Smooth muscle cell of the brain vasculature (primary cell): ENCODE measurements at regions not wholly inside any gene's neighbourhood (a gene's known extent, or its start where the extent isn't known, plus 50 kb on each side); places are given as distances from the start of the nearest gene placed in this dataset.

Source experiments
- DNase-seq: peaks from one replicate; pipeline ENCODE4 v3.0.0-alpha.2; 2012; ENCODE audit warnings: low read depth, low spot score

DNA sequence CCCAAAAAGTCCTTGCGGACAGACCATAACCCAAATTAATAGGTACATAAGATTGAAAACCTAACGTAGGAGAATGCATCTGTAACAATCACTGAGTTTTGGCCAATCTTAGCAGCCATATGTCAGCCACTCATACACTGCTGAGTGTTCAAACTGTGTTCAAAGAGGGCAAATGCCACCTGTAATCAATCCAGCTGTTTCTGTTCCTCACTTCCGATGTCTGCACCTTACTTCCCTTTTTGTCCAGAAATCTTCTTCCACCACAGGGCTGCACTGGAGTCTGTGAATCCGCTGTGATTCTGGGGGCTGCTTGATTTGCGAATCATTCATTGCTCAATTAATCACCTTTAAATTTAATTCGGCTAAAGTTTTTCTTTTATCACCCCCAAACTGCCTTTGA lies 263.9 kb downstream of the ICE1 start:
- no peak for DNase-seq

DNA sequence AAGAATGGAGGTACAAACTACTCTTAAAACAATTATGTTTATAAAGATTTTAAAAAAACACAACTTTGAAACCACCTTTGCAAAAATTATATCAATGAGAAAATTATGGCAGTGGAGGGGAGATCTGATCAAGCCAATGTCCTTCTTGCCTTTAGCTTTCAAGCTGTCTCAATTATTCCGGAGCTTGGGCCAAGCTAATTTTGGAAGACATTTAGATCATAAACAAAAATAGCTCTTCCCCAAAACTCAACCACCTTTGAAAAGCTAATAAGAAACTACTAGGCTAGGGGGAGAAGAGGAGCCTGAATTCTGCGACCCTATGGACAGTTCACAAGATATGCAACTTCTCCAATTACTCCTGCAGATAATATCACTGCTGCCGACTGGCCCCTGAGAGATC lies 263.3 kb downstream of the ICE1 start:
- DNase-seq = no peak

DNA sequence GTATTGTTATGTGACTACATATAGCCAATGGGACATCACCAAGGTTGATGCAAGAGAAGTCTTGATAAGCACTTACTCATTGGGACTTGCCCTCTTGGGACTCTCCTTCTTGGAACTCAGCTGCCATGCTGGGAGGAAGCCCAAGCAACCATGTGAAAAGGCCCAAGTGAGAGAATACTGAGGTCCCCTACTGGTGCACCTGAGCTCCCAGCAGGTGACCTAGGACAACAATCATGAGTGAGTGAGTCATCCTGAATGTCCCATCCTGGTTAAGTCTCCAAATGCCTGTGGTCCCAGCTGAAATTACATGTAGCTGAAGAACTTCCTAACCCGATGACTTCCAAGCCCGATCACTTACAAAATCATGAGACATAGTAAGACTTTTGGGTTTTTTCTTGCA lies 260.7 kb downstream of the ICE1 start:
- no peak for DNase-seq

DNA sequence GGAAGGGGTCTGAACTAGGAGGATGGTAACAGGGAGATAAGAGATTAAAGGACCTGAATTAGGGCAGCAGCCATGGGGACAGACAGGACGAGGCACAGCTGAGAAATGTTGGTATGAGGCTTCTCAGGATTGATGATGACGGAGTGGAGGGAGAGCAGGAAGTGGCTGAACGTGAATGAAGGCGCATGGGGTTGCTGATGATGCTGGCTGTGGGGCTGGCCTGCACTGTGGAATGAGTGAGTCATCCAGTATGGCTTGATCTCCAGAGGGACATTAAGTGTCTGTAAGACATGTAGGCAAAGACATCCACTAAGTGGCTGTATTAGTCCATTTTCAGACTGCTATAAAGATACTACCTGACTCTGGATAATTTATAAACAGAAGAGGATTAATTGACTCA lies 256.4 kb downstream of the ICE1 start:
- DNase-seq = no peak

DNA sequence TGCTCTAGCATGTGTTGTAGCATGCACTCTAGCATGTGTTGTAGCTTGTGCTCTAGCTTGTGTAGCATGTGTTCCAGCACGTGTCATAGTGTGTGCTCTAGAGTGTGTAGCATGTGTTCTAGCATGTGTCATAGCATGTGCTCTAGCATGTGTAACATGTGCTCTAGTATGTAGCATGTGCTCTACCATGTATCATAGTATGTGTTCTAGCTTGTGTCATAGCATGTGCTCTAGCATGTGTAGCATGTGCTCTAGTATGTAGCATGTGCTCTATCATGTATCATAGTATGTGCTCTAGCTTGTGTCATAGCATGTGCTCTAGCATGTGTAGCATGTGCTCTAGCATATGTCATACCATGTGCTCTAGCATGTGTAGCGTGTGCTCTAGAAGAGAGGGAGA lies 255.3 kb downstream of the ICE1 start:
- no peak for DNase-seq

DNA sequence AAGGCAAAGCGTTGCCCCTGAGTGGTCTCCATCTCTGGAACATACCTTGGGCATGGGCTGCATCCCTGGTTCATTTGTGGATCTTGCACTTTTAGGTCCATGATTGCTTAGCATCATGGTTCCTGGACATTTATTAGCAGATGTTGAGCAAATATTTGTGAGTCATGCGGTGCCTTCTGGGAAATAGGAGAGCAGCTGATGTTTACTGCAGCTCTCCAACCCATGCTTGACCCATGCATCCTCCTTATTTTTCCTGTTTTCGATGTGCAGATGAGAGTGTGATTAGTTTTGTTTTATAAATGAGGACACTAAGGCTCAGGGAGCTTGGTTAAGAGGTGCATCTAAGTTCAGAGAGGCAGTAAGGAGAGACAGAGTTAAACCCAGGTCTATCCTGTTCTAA lies 253.7 kb downstream of the ICE1 start:
- no peak for DNase-seq

DNA sequence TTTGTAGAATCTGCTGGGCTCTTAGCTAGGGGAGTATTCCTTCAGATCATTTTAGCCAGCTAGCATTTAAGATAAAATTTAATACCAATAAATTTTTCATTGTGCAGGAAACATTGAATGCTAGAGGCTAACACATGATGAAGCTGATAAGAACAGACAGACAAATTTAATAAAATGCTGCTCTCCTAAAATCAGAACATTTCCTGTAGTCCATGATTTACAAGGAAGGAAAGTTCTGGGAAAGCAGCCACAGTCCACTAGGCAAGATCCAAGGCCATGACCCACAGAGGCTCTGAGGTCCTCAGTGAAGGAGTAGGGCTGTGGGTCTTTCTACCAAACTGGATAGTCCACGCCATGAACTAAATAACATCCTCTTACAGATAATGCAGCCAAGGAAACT lies 253.0 kb downstream of the ICE1 start:
- DNase-seq = no peak

DNA sequence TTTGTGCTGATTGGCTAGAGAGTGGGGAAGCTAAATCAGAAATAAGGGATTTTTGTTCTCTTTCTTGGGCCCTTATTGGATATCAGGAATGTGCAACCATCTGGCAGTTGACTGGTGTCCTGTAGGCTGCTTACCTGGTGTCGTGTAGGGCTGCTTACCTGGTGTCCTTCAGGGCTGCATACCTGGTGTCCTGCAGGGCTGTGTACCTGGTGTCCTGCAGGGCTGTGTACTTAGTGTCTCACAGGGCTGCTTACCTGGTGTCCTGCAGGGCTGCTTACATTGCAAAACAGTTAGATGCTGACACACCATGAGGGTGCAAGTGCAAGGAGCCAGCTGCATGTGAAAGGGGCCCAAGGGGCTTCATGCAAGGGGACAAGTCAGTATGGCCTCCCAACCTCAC lies 249.3 kb downstream of the ICE1 start:
- DNase-seq = no peak

DNA sequence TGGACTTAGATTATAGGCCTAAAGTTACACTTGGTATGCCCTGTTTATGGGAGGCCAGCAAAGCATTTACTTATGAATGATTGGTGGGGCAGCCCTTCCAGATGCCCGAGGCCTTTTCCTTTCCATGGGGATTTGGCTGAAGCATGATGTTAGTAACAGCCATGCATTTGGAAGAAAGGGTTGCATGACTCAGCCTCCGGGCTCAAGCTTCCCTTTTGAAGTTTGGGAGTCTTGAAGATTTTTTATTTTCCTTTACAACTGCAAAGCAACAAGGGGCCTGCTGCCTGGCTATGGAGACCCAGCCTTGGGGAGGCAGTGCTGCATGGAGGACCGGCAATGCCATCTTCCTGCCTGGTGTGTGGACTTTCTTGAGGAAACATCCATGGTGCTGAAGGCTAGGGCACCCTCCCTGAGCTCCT lies 244.7 kb downstream of the ICE1 start:
- no peak for DNase-seq

DNA sequence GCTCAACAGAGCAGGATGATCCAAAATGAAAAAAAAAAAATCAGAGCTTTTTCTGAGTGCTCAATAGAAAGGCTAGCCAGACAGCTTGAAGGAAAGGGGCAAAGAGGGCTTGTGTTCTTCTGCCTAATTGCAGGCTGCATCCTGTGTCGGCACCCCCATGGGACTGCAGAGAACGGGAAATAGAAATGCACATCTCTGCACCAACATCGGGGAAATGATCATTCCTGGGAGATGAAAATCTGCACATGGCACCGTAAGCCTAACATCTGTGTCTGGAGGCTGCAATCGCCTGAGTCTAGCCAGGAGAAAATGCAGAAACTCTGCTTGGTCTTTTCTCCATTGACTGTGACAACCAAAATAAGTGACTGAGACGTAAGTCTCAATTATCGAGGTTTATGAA lies 243.9 kb downstream of the ICE1 start:
- DNase-seq = no peak

DNA sequence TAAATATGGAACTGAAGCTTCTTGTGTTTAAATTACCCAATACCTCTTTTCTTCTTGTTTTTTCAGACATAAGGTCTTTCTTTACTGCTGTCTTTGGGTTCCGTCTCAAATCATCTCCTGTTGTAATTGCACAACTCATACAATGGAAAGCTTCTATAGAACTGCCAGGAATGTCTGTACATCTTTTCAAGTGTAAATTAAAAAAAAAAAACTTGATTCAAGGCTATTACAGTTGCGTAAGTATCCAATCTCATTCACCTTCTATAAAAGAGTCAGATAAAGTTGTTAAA lies 243.5 kb downstream of the ICE1 start:
- DNase-seq = no peak

DNA sequence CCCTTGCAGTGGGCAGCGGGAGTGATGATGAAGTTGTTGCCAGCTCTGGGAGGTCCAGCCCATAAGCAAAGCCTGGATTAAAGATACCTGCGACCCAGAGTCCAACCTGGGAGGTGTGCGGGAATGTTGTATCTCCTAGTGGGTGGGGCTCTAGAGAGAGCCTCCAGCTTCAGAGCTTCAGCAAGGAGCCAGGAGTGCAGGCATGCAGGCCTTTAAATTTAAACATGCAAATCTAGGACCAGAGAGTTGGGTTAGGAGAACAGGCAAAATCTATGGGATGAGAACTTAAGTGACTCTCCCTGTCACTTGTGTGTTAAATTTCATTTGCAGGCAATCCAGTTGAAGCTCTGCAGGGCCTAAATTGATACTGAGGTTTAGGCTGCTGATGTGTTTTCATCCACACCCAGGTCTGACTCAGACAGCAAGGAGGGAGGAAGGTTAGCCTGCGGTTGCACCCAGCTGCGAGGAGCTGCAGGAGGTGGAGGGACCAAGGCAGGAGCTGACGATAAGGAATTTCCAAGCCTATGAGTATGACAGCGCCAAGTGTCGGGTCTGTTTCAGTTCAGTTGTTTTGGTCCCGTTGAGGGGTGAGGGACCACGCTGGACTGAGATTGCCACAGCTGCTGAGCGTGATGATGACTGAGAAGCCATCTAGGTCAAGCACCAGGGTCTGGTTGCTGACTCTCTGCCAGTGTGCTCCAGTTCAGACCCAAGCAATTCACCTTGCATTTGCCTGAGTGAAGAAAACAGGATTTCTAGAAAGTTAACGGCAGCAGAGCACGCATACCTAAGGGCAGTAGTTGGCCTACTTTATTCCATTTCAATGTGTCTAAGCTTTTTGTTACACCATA lies 243.0 kb downstream of the ICE1 start:
- no peak for DNase-seq

DNA sequence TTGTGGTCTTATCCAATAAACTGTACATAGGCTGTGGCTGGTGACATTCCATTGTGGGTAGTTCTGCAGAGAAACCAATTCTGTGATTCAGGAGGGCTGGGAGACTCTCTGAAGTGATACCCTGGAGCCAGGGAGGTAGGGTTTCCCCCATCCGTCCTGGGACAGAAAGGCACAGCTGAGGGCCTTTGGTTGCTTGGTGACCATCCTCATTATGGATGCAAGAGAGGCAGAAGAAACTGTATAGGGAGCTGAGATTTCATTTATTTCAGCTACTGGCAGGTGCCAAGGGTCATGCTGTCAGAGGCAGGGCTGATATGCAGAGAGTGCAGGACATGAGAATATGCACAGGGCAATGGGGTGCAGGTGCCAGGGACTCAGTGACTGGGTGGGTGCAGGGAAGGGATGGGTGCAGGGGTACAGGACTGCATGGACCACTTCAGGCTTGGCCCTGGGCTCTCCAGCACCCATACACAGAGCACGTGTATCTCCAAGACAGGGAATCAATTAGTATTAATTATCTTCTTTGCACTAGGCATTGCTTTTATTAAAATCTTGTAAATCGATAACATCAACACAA lies 236.5 kb downstream of the ICE1 start:
- DNase-seq = no peak

DNA sequence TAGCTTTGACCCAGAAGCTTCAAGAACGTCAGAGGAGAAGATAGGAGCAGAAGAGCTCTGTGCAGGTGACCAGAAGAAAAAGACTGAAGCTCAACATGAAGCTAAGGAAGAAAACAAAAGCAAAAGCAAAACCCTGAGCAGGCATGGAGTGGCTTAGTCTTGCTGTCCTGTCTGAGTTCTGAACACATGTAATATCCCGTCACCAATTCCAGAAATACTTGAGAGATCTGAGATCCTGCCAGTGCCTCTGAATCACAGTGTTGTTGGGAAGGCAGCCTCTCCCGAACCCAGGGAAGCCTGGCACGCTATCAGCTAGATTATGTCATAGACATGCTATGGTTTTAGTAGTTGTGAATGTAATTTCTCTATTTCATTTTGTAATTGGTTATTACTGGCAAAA lies 235.7 kb downstream of the ICE1 start:
- no peak for DNase-seq

DNA sequence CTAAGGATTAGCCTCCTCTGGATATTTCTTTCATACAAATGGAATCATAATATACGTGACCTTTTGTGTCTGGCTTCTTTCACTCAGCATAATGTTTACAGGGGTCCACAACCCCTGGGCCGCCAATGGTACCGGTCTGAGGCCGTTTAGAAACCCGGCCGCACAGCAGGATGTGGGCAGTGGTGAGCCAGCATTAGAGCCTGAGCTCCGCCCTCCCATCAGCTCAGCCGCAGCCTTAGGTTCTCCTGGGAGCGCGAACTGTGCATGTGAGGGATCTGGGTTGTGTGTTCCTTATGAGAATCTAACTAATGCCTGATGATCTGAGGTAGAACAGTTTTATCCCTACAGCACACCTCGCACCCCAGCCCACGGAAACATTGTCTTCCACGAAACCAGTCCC lies 229.7 kb downstream of the ICE1 start:
- DNase-seq = no peak

DNA sequence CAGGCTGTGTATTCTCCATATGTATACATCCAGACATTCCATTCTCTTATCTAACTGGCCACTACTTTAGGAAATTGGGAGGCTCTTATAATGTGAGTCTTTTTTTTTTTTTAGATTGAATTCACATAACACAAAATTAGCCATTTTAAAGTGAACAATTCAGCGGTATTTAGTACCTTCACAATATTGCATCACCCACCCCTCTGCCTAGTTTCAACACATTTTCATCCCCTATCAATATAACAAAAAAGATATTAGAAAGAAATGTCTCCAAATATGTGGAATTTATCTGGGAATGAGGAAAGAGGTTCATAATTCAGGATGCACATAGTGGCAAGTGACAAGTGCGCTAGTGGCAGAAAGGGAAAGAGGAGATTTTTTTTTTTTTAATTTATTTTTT lies 228.5 kb downstream of the ICE1 start:
- no peak for DNase-seq

DNA sequence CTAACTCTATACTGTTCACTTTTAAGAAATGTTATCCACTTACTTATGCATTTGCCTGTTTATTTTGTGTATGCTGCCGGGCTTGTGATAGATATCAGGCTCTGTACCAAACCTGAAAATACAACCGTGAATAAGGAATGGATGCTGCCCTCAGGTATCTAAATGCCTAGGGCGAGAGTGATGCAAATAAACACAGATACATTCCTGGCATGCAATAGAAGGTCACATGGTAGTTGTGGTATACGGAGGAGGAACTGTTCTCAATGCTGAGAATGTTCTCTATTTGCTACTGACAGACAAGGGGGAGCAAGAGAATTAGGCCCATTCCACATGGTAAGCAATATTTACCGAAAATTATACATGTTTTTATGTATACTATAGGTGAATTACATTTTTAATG lies 227.8 kb downstream of the ICE1 start:
- no peak for DNase-seq

DNA sequence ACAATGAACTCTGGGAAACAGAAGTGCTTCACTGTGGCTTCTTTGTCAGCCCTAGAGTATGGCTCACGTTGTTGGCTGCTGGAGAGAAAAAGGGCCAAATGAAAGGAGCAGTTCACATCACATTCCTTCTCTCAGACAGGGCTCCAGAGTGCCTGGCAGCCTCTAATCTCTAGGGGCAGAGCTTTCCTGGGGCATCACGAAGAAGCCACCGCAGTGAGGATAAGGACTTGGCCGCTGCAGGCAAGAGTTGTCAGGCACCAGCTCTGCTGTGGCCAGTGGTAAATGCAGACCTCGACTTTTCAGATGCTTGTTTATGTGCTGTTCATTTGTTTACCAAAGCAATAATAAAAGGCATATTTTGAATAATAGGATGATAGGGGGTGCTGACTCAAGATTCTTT lies 227.2 kb downstream of the ICE1 start:
- no peak for DNase-seq

DNA sequence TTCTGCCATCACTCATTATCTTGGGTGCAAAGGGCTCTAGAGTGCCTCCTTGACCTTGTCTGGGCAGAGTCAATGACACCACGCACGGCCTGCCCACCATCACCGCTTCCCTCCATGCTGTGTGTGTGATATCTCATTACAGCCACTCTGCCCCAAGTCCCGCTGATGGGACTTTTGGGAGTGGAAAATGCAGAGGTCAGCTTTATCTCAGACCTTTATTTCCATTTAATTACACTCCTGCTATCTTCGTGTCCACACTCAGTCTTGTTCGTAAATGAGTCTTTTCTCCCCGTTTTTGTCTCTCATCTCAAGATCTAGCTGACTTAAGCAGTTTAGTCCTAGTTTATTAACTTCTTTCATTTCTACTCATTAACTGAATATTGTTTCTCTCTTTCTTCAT lies 226.2 kb downstream of the ICE1 start:
- DNase-seq = no peak

DNA sequence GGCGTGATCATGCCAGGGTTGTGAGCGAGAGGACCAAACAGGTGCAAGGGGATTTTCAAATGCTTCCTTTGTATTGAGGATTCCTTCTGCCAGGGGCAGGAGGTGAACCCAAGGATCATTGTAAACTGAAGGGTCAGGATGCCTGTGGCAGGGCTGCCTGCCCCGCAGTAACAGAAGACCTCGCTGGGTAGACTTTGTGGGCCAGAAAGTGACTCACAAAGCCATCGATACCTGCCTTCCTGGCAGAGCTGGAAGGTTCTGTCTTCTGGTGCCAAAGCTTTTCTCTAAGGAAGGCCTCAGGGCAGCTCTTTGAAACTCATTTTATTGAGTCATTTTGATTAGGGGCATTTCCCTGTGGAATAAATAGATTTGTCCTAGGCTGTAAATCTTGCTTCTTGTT lies 223.4 kb downstream of the ICE1 start:
- no peak for DNase-seq

DNA sequence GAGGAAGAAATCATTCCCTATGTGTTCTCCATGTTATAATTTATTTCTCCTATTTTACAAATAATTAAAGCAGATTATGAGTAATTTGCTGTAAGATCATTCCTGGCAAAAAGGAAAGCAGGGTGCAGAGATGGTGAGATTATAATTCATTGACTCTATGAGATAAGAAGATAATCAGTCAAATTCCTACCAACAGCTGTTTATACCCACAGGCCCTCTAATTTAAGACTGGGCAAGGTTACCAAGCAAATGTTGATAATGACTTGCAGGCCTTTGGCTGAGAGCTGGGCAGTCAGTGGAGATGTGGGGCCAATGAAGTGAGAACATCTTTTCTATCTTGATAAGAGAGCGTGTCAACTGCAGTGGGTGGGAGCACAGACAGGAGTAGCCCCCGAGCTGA lies 222.7 kb downstream of the ICE1 start:
- no peak for DNase-seq

DNA sequence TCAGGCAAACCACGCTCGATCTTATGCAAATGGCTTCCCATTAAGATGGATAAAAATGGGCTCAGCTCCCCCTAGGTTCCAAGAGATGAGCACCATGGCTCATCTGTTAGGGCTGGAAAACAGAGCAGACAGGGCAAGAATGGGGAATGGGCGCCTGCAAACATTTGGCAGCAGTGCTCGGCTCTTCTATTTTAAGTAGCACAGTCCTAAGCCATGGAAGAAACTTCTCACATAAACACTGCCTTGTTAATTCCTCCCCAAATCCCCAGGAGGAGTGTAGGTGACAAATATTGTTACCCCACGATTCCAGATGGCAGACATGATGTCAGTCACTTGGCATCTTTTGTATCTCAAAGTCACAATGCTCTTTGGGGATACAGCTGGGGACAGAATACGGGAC lies 221.8 kb downstream of the ICE1 start:
- DNase-seq = no peak

DNA sequence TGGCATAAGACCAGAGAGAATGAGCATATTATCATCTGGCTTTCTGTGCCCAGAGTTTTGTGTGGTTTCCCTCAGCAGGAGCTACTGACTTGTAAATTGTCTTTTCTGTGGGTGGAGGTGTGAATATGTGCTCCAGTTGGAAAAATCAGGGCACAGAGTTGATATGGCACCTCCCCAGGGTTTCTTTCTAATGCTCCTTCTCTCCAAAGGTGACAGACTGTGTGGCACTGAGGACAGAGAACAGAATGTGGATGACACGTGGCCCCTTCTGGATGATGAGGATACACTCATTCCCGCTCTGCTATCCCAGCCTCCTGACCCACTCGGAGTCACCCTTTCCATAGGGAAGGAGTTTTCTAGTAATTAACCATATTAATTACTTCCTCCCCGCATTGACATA lies 221.0 kb downstream of the ICE1 start:
- no peak for DNase-seq

DNA sequence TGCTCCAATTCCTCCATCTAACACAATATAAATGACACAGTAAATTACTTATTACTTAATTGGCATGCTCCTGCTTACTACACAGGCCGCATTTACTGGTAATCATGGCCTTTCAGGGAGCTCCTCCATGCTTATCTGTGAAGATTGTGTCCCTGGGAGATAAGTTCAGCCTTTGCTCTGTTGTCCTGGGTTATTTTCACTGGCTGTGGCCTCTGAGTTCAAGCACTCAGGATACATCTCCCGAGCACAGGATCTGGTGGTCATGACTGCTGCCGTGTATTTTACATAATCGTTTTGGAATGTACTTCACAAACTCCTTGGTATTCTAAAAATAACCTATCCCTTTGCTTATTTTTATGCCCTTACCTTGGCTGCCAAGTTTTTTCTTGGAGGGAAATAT lies 215.7 kb downstream of the ICE1 start:
- no peak for DNase-seq
